OCI-LY1 (cell line): ENCODE measurements at regions not wholly inside any gene's neighbourhood (a gene's known extent, or its start where the extent isn't known, plus 50 kb on each side); places are given as distances from the start of the nearest gene placed in this dataset.

Experiments used
- H2AFZ ChIP-seq: fragments of 200-600 bp; sonication (generic), shearing (Covaris generic); 2 replicates; pipeline ENCODE4 v1.6.0; 2014; ENCODE audit warnings: antibody characterized with exemption, mild to moderate bottlenecking, low read length
- H3F3A ChIP-seq: fragments of 200-600 bp; sonication (generic), shearing (Covaris generic); 2 replicates; pipeline ENCODE4 v1.6.0; 2014; ENCODE audit warnings: mild to moderate bottlenecking, antibody characterized with exemption, low read length, moderate library complexity; ENCODE audit not compliant: insufficient read depth
- H3K27ac ChIP-seq: fragments of 200-600 bp; sonication (generic); 2 replicates; pipeline ENCODE4 v1.5.1; 2014; ENCODE audit warnings: low read length, mixed run types, mild to moderate bottlenecking, low read depth; ENCODE audit not compliant: poor library complexity, severe bottlenecking
- H3K27me3 ChIP-seq: fragments of 200-600 bp; sonication (generic); 2 replicates; pipeline ENCODE4 v1.6.0; 2014; ENCODE audit warnings: antibody characterized with exemption, mild to moderate bottlenecking, low read length, moderate library complexity; ENCODE audit not compliant: insufficient read depth
- H3K36me3 ChIP-seq: fragments of 200-600 bp; sonication (generic); 2 replicates; pipeline ENCODE4 v1.6.1; 2014; ENCODE audit warnings: mild to moderate bottlenecking, antibody characterized with exemption, low read length, moderate library complexity, mixed read lengths; ENCODE audit not compliant: insufficient read depth
- H3K4me1 ChIP-seq: fragments of 200-600 bp; sonication (generic); 2 replicates; pipeline ENCODE4 v1.5.1; 2014; ENCODE audit warnings: mild to moderate bottlenecking, low read length, moderate library complexity; ENCODE audit not compliant: insufficient read depth, severe bottlenecking
- H3K4me2 ChIP-seq: fragments of 200-600 bp; sonication (generic), shearing (Covaris generic); 2 replicates; pipeline ENCODE4 v1.6.1; 2014; ENCODE audit warnings: low read length
- H3K4me3 ChIP-seq: fragments of 200-600 bp; sonication (generic); 2 replicates; pipeline ENCODE4 v1.5.1; 2014; ENCODE audit warnings: low read length, low read depth, mild to moderate bottlenecking, mixed read lengths; ENCODE audit not compliant: poor library complexity, severe bottlenecking
- H3K79me2 ChIP-seq: fragments of 200-600 bp; shearing (Covaris generic); 2 replicates; pipeline ENCODE4 v1.6.1; 2016; ENCODE audit warnings: mixed run types, low read length, mixed read lengths; ENCODE audit not compliant: insufficient read depth
- H3K9ac ChIP-seq: fragments of 200-600 bp; sonication (generic), shearing (Covaris generic); 2 replicates; pipeline ENCODE4 v1.6.1; 2014; ENCODE audit warnings: mild to moderate bottlenecking, low read length, mixed read lengths
- H3K9me2 ChIP-seq: fragments of 200-600 bp; sonication (generic), shearing (Covaris generic); 2 replicates; pipeline ENCODE4 v1.6.1; 2014; ENCODE audit warnings: low read depth, mild to moderate bottlenecking, low read length, mixed read lengths
- H3K9me3 ChIP-seq: fragments of 200-600 bp; shearing (Covaris generic); 2 replicates; pipeline ENCODE4 v1.6.1; 2014; ENCODE audit warnings: low read length, mixed read lengths
- H4K20me1 ChIP-seq: fragments of 200-600 bp; sonication (generic), shearing (Covaris generic); 2 replicates; pipeline ENCODE4 v1.6.0; 2016; ENCODE audit warnings: mild to moderate bottlenecking, low read length; ENCODE audit not compliant: insufficient read depth
- EZH2 ChIP-seq: fragments of 200-600 bp; sonication (generic), shearing (Covaris generic); IDR thresholded peaks from 2 replicates; pipeline ENCODE4 v1.8.0; 2017; ENCODE audit warnings: borderline replicate concordance, mixed run types, mild to moderate bottlenecking, antibody characterized with exemption, low read length, moderate library complexity, mixed read lengths
- TF ChIP-seq, protein P1 (sequence below): fragments of 200-600 bp; sonication (generic), shearing (Covaris generic); IDR thresholded peaks from 2 replicates; pipeline ENCODE4 v1.5.1; 2017; ENCODE audit warnings: mild to moderate bottlenecking, antibody characterized with exemption, low read length, moderate library complexity, mixed read lengths

DNA sequence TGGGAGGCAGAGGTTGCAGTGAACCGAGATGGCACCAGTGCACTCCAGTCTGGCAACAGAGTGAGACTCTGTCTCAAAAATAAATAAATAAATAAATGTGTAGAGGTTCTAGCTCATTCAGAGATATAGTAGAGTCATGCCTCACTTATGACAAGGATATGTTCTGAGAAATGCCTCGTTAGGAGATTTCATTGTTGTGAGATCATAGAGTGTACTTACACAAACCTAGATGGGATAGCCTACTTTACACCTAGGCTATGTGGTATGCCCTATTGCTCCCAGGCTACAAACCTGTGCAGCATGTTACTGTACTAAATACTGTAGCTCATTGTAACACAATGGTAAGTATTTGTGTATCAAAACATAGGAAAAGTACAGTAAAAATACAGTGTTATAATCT is 155.3 kb upstream of the JUN start:
- Histone ChIP-seq H3K9ac (no peak overlapping the region), H3K36me3 (no peaks in the 10 kb centered on the region), H3K4me3 (no peak overlapping the region), H3K9me3 (no peaks in the 10 kb centered on the region), H4K20me1 (no peaks in the 10 kb centered on the region), H3F3A (no peaks in the 10 kb centered on the region), H3K27me3 (no peaks in the 10 kb centered on the region), H2AFZ (no peak overlapping the region), H3K4me1 (no peaks in the 10 kb centered on the region), H3K27ac (no peak overlapping the region), H3K9me2 (no peaks in the 10 kb centered on the region), H3K4me2 (no peak overlapping the region), H3K79me2 (no peaks in the 10 kb centered on the region)
- TF ChIP-seq, protein P1, sequence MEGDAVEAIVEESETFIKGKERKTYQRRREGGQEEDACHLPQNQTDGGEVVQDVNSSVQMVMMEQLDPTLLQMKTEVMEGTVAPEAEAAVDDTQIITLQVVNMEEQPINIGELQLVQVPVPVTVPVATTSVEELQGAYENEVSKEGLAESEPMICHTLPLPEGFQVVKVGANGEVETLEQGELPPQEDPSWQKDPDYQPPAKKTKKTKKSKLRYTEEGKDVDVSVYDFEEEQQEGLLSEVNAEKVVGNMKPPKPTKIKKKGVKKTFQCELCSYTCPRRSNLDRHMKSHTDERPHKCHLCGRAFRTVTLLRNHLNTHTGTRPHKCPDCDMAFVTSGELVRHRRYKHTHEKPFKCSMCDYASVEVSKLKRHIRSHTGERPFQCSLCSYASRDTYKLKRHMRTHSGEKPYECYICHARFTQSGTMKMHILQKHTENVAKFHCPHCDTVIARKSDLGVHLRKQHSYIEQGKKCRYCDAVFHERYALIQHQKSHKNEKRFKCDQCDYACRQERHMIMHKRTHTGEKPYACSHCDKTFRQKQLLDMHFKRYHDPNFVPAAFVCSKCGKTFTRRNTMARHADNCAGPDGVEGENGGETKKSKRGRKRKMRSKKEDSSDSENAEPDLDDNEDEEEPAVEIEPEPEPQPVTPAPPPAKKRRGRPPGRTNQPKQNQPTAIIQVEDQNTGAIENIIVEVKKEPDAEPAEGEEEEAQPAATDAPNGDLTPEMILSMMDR, result no peak
- TF ChIP-seq EZH2, result no peak

DNA sequence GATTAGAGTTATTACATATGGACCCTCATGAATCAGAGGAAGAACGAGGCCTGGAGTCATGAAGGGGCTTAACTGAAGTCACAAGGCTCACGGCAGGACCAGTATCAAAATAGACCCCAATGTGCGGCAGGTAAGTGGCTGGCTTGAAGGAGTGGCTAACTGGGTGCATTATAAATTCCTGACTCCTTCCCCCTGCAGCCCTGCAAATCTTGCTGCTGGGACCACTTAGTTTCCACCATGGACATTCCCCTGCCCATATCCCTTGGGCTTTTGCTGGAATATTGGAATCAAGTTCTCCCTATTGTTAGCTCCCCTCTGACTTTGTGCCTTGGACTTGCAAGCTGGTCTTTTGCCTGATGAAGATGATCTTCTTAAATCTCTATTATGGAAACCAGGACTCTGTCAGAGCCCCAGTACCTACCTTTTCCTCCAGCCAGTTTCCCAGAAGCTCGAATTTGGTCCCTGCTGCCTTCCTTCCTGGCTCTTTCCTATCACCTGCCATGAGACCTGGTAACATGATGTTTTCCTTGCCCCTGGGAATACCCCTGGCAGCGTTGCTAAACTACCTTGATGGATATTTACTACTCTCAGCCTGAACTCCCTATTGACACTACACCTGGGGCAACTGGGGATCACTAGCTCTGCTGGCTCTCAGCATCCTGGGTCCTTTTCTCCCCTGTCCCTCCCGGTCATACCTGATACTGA is 156.0 kb upstream of the JUN start:
- Histone ChIP-seq H3F3A (no peaks in the 10 kb centered on the region), H3K27me3 (no peaks in the 10 kb centered on the region), H3K4me3 (no peak overlapping the region), H3K9me3 (no peaks in the 10 kb centered on the region), H2AFZ (no peak overlapping the region), H3K4me2 (no peak overlapping the region), H3K9me2 (no peaks in the 10 kb centered on the region), H3K27ac (no peak overlapping the region), H3K9ac (no peak overlapping the region), H4K20me1 (no peaks in the 10 kb centered on the region), H3K79me2 (no peaks in the 10 kb centered on the region), H3K4me1 (no peaks in the 10 kb centered on the region), H3K36me3 (no peaks in the 10 kb centered on the region)
- no peak for TF ChIP-seq EZH2
- TF ChIP-seq, protein P1, result no peak

DNA sequence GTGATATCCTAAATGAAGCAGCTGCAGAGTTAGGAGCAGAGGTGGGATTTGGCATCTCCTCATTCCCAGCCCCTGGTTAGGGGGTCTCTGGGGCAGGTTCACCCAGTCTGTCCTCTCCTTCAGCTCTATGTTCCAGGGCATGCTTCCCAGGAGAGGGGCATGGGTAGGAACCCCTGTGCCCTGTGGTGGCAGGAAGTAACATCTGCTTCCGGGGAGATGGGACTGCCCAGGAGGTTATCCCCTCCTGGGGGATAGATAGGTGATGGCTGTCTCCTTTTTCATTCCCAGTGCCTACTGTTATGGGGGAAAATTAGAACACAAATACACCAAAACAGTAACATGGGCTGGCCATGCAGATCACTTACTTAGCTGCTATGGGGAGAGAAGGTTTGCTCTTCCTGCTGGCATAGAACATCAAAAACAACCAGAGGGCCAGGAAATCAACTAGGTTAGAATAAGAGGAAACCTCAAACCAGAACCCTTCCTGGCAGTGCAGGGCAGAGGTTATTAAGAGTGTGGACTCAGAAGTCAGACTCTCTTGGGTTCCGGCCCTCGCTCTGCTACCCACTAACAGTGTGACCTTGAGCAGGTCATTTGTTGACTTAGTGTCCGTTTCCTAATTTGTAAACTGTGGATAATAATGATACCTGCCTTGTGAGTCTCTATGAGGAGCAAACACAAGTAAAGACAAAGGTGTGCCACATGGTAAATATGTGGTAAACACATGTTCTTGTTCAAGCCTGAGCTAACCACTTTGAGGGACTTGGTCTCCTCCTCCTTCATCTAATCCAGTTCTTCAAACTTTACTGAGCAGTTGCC is 157.8 kb upstream of the JUN start:
- H3K4me2 ChIP-seq, result no peak overlapping the region
- H3K79me2 ChIP-seq, result no peaks in the 10 kb centered on the region
- no peak overlapping the region for H3K4me3 ChIP-seq
- TF ChIP-seq EZH2, result no peak
- TF ChIP-seq, protein P1, result no peak
- H3K36me3 ChIP-seq, result no peaks in the 10 kb centered on the region; the same call in 1 of the 2 replicates
- no peaks in the 10 kb centered on the region for H3K27me3 ChIP-seq
- no peaks in the 10 kb centered on the region for H4K20me1 ChIP-seq
- H3K9me3 ChIP-seq, result no peaks in the 10 kb centered on the region
- H3K9me2 ChIP-seq, result no peaks in the 10 kb centered on the region
- H3K9ac ChIP-seq, result no peak overlapping the region
- no peaks in the 10 kb centered on the region for H3F3A ChIP-seq
- H3K4me1 ChIP-seq, result no peaks in the 10 kb centered on the region
- H3K27ac ChIP-seq, result no peak overlapping the region
- no peak overlapping the region for H2AFZ ChIP-seq
